Mesendoderm (in vitro differentiated cells): ENCODE measurements at regions not wholly inside any gene's neighbourhood (a gene's known extent, or its start where the extent isn't known, plus 50 kb on each side); places are given as distances from the start of the nearest gene placed in this dataset.

Experiments
- DNase-seq: peaks from one replicate; pipeline ENCODE4 v3.0.0; 2013
- H2AK5ac ChIP-seq: 2 replicates; pipeline ENCODE4 v1.6.1; 2013; ENCODE audit warnings: low read length, inconsistent platforms
- H2BK120ac ChIP-seq: 2 replicates; pipeline ENCODE4 v1.6.1; 2013; ENCODE audit warnings: low read depth, mild to moderate bottlenecking, low read length, moderate library complexity, mixed read lengths
- H2BK15ac ChIP-seq: replicated peaks from 2 replicates; pipeline ENCODE4 v1.6.1; 2013; ENCODE audit warnings: low read depth, mild to moderate bottlenecking, moderate library complexity
- H2BK5ac ChIP-seq: 2 replicates; pipeline ENCODE4 v1.6.1; 2013; ENCODE audit warnings: low read length, inconsistent platforms
- H3K18ac ChIP-seq: 2 replicates; pipeline ENCODE4 v1.6.1; 2013; ENCODE audit warnings: mild to moderate bottlenecking, low read length, mixed read lengths
- H3K23ac ChIP-seq: one replicate; pipeline ENCODE4 v1.6.1; 2013; ENCODE audit warnings: low read length
- H3K27ac ChIP-seq: 2 replicates; pipeline ENCODE4 v1.5.1; 2013; ENCODE audit warnings: low read depth, mild to moderate bottlenecking, inconsistent platforms, low read length, moderate library complexity
- H3K27me3 ChIP-seq: 2 replicates; pipeline ENCODE4 v1.6.1; 2013; ENCODE audit warnings: low read length, control low read depth, mild to moderate bottlenecking, inconsistent platforms; ENCODE audit not compliant: insufficient read depth, poor library complexity
- H3K36me3 ChIP-seq: 2 replicates; pipeline ENCODE4 v1.6.1; 2013; ENCODE audit warnings: low read length, inconsistent platforms; ENCODE audit not compliant: control insufficient read depth, insufficient read depth
- H3K4ac ChIP-seq: one replicate; pipeline ENCODE4 v1.6.1; 2013; ENCODE audit warnings: low read depth, mild to moderate bottlenecking, low read length, moderate library complexity
- H3K4me1 ChIP-seq: 2 replicates; pipeline ENCODE4 v1.6.1; 2013; ENCODE audit warnings: low read depth, low read length, inconsistent platforms; ENCODE audit not compliant: control insufficient read depth
- H3K4me2 ChIP-seq: 2 replicates; pipeline ENCODE4 v1.6.1; 2013; ENCODE audit warnings: low read length
- H3K4me3 ChIP-seq: 2 replicates; pipeline ENCODE4 v1.5.1; 2013; ENCODE audit warnings: mild to moderate bottlenecking, low read length
- H3K56ac ChIP-seq: one replicate; pipeline ENCODE4 v1.6.1; 2013; ENCODE audit warnings: low read length
- H3K79me1 ChIP-seq: 2 replicates; pipeline ENCODE4 v1.6.1; 2013; ENCODE audit warnings: low read length, inconsistent platforms
- H3K79me2 ChIP-seq: 2 replicates; pipeline ENCODE4 v1.6.1; 2013; ENCODE audit warnings: mild to moderate bottlenecking, low read length; ENCODE audit not compliant: control insufficient read depth, insufficient read depth
- H3K9ac ChIP-seq: 2 replicates; pipeline ENCODE4 v1.6.1; 2013; ENCODE audit warnings: low read length, inconsistent platforms
- H4K5ac ChIP-seq: one replicate; pipeline ENCODE4 v1.6.1; 2013; ENCODE audit warnings: low read length
- H4K8ac ChIP-seq: one replicate; pipeline ENCODE4 v1.6.1; 2013; ENCODE audit warnings: low read depth, mild to moderate bottlenecking, control low read depth, low read length, moderate library complexity
- WGBS: extraction: QIAGEN DNeasy Blood & Tissue Kit; methylation state at CpG from one replicate; pipeline ENCODE4 v1.1.7; 2013; ENCODE audit warnings: low lambda C conversion rate, missing lambda C conversion rate; ENCODE audit not compliant: insufficient coverage; ENCODE audit errors: extremely low coverage; 5-methylcytosine and 5-hydroxymethylcytosine counted together

GRCh38 chr13:90717451-90717936 lies 630.0 kb upstream of the MIR17HG start:
- Histone ChIP-seq H3K4me3 (no peak overlapping the region), H3K79me1 (no peaks in the 10 kb centered on the region), H3K4ac (no peak overlapping the region), H3K27ac (no peak overlapping the region), H3K23ac (no peak overlapping the region), H2BK5ac (no peak overlapping the region), H4K5ac (no peak overlapping the region), H3K18ac (no peak overlapping the region), H3K27me3 (no peaks in the 10 kb centered on the region), H4K8ac (no peak overlapping the region), H2AK5ac (no peak overlapping the region), H3K56ac (no peak overlapping the region), H3K4me1 (peaks cover 2% of the 10 kb centered on the region), H3K9ac (no peak overlapping the region), H3K79me2 (no peaks in the 10 kb centered on the region), H2BK120ac (no peak overlapping the region), H2BK15ac (no peak overlapping the region), H3K4me2 (no peak overlapping the region), H3K36me3 (no peaks in the 10 kb centered on the region)
- WGBS: no CpG with 5 or more reads among the region's 3 CpGs
- DNase-seq: peak; percentile 51

- Histone ChIP-seq H3K4me3 (no peak overlapping the region), H3K27ac (no peak overlapping the region)
- WGBS: no CpG with 5 or more reads among the region's 3 CpGs
Measured at GRCh38 chr13:90719461-90719860, 628.0 kb upstream of the MIR17HG start.

GRCh38 chr13:90721937-90722336 lies 625.5 kb upstream of the MIR17HG start:
- H3K27ac ChIP-seq: no peak overlapping the region
- H3K4me1 ChIP-seq: peaks cover 2% of the 10 kb centered on the region
- H3K18ac ChIP-seq: no peak overlapping the region
- H3K56ac ChIP-seq: no peak overlapping the region
- no peak overlapping the region for H3K4me3 ChIP-seq
- H3K79me2 ChIP-seq: no peaks in the 10 kb centered on the region
- no peaks in the 10 kb centered on the region for H3K36me3 ChIP-seq
- no peaks in the 10 kb centered on the region for H3K27me3 ChIP-seq
- H3K4me2 ChIP-seq: no peak overlapping the region
- no CpG with 5 or more reads among the region's 3 CpGs for WGBS
- no peak overlapping the region for H2BK5ac ChIP-seq
- DNase-seq: no peak
- no peak overlapping the region for H2AK5ac ChIP-seq
- no peak overlapping the region for H3K4ac ChIP-seq
- no peaks in the 10 kb centered on the region for H3K79me1 ChIP-seq
- H2BK120ac ChIP-seq: no peak overlapping the region
- no peak overlapping the region for H2BK15ac ChIP-seq
- H3K23ac ChIP-seq: no peak overlapping the region
- no peak overlapping the region for H3K9ac ChIP-seq
- H4K8ac ChIP-seq: no peak overlapping the region
- H4K5ac ChIP-seq: no peak overlapping the region

More at GRCh38 chr13:90719461-90719860, 628.0 kb upstream of the MIR17HG start:
- Histone ChIP-seq H2BK15ac (no peak overlapping the region), H4K8ac (no peak overlapping the region), H3K4me2 (no peak overlapping the region), H3K36me3 (no peaks in the 10 kb centered on the region), H2BK5ac (no peak overlapping the region), H3K56ac (no peak overlapping the region), H4K5ac (no peak overlapping the region), H3K4me1 (peaks cover 2% of the 10 kb centered on the region), H3K23ac (no peak overlapping the region), H3K18ac (no peak overlapping the region), H3K9ac (no peak overlapping the region), H3K79me2 (no peaks in the 10 kb centered on the region), H3K4ac (no peak overlapping the region), H2AK5ac (no peak overlapping the region), H2BK120ac (no peak overlapping the region), H3K27me3 (no peaks in the 10 kb centered on the region), H3K79me1 (no peaks in the 10 kb centered on the region)
- no peak for DNase-seq

- no peak for DNase-seq
- Histone ChIP-seq H2BK5ac (no peak overlapping the region), H4K8ac (no peak overlapping the region), H3K79me1 (no peaks in the 10 kb centered on the region), H3K36me3 (no peaks in the 10 kb centered on the region), H3K23ac (no peak overlapping the region), H3K4me3 (no peak overlapping the region), H3K4ac (no peak overlapping the region), H4K5ac (no peak overlapping the region), H3K27me3 (no peaks in the 10 kb centered on the region), H3K18ac (no peak overlapping the region), H2BK15ac (no peak overlapping the region), H2BK120ac (no peak overlapping the region), H3K79me2 (no peaks in the 10 kb centered on the region), H3K4me2 (no peak overlapping the region), H2AK5ac (no peak overlapping the region), H3K27ac (no peak overlapping the region), H3K9ac (no peak overlapping the region), H3K4me1 (no peaks in the 10 kb centered on the region), H3K56ac (no peak overlapping the region)
- WGBS: 100% methylated on average over 1 of the region's 1 CpG
Measured at GRCh38 chr13:90723381-90723780, 624.1 kb upstream of the MIR17HG start.

GRCh38 chr13:90726375-90726774 lies 621.1 kb upstream of the MIR17HG start:
- Histone ChIP-seq H2BK120ac (no peak overlapping the region), H3K27ac (no peak overlapping the region), H3K4ac (no peak overlapping the region), H3K23ac (no peak overlapping the region), H2AK5ac (no peak overlapping the region), H3K4me1 (no peaks in the 10 kb centered on the region), H2BK15ac (no peak overlapping the region), H3K27me3 (no peaks in the 10 kb centered on the region), H4K5ac (no peak overlapping the region), H3K9ac (no peak overlapping the region), H3K79me2 (no peaks in the 10 kb centered on the region), H3K4me3 (no peak overlapping the region), H2BK5ac (no peak overlapping the region), H3K4me2 (no peak overlapping the region), H3K56ac (no peak overlapping the region), H3K36me3 (no peaks in the 10 kb centered on the region), H4K8ac (no peak overlapping the region), H3K18ac (no peak overlapping the region), H3K79me1 (no peaks in the 10 kb centered on the region)
- no peak for DNase-seq
- WGBS: no CpG with 5 or more reads among the region's 2 CpGs

- H2AK5ac ChIP-seq: no peak overlapping the region
- DNase-seq: peak; percentile 44
- no peak overlapping the region for H3K9ac ChIP-seq
- H3K4me3 ChIP-seq: no peak overlapping the region
- H3K4ac ChIP-seq: no peak overlapping the region
- H3K27ac ChIP-seq: no peak overlapping the region
- no peaks in the 10 kb centered on the region for H3K27me3 ChIP-seq
- no peak overlapping the region for H3K56ac ChIP-seq
- H2BK5ac ChIP-seq: no peak overlapping the region
- no CpG with 5 or more reads among the region's 2 CpGs for WGBS
- H3K4me2 ChIP-seq: no peak overlapping the region
- no peak overlapping the region for H2BK15ac ChIP-seq
- no peaks in the 10 kb centered on the region for H3K79me2 ChIP-seq
- no peak overlapping the region for H3K23ac ChIP-seq
- H2BK120ac ChIP-seq: no peak overlapping the region
- no peak overlapping the region for H4K8ac ChIP-seq
- no peaks in the 10 kb centered on the region for H3K4me1 ChIP-seq
- no peaks in the 10 kb centered on the region for H3K36me3 ChIP-seq
- no peak overlapping the region for H3K18ac ChIP-seq
- no peaks in the 10 kb centered on the region for H3K79me1 ChIP-seq
- H4K5ac ChIP-seq: no peak overlapping the region
Measured at GRCh38 chr13:90732049-90732448, 615.4 kb upstream of the MIR17HG start.
